ENCODE measurements at regions not wholly inside any gene's neighbourhood (a gene's known extent, or its start where the extent isn't known, plus 50 kb on each side); places are given as distances from the start of the nearest gene placed in this dataset.

DNA sequence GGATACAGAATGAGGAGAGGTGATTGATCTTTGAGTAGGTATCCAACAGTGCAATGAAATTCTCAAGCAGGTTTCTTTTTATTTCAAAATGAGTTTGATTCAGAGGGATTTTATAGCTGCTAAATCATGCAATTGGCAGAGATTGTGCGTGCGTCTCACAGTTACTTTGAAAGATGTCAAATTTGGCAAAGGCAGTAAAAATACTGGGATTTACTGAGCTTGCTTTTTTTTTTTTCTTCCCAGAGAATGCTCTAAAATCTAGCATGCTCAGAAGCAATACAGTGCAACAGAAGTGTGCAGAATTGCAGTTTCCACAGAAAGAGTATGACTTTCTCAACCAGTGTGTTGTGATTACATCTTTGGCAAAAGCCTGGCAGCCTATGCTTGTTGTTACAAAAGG lies 410.7 kb upstream of the GOT2 start:
- TF ChIP-seq EP300 (IDR thresholded peaks at IDR 0.05) = no peak
- TF ChIP-seq POLR2AphosphoS5 (IDR thresholded peaks at IDR 0.05) = no peak
- TF ChIP-seq POLR2A (IDR thresholded peaks at IDR 0.05) = no peak
- no peak for TF ChIP-seq CTCF (IDR thresholded peaks at IDR 0.05)
- 74 to 78% methylated on average over 2 of the region's 2 CpGs for WGBS, 2 donors
- Histone ChIP-seq H3K9me3 (no peaks in the 10 kb centered on the region), H3K27ac (no peak overlapping the region), H3K4me1 (no peaks in the 10 kb centered on the region), H3K27me3 (no peaks in the 10 kb centered on the region), H3K36me3 (no peaks in the 10 kb centered on the region), H3K4me3 (no peak overlapping the region)
- ATAC-seq (ENCODE audit: low FRiP score in 2 of 2) (no peak), DNase-seq (no peak)

GRCh38 chr16:59144326-59144725 lies 410.2 kb upstream of the GOT2 start:
- ATAC-seq (ENCODE audit: low FRiP score in 2 of 2) (no peak), DNase-seq (no peak)
- H3K36me3 ChIP-seq = no peaks in the 10 kb centered on the region
- H3K27ac ChIP-seq = no peak overlapping the region
- H3K9me3 ChIP-seq = no peaks in the 10 kb centered on the region
- no peaks in the 10 kb centered on the region for H3K4me1 ChIP-seq
- H3K27me3 ChIP-seq = no peaks in the 10 kb centered on the region
- H3K4me3 ChIP-seq = no peak overlapping the region
- WGBS, 2 donors = 49 to 52% methylated on average over 1 of the region's 1 CpG
- no peak for TF ChIP-seq POLR2AphosphoS5 (IDR thresholded peaks at IDR 0.05)
- no peak for TF ChIP-seq EP300 (IDR thresholded peaks at IDR 0.05)
- TF ChIP-seq CTCF (IDR thresholded peaks at IDR 0.05) = no peak
- TF ChIP-seq POLR2A (IDR thresholded peaks at IDR 0.05) = no peak

- DNase-seq (no peak), ATAC-seq (ENCODE audit: low FRiP score in 2 of 2) (no peak)
- TF ChIP-seq POLR2A (IDR thresholded peaks at IDR 0.05) (no peak), POLR2AphosphoS5 (IDR thresholded peaks at IDR 0.05) (no peak), EP300 (IDR thresholded peaks at IDR 0.05) (no peak), CTCF (IDR thresholded peaks at IDR 0.05) (no peak)
- Histone ChIP-seq H3K4me1 (no peaks in the 10 kb centered on the region), H3K36me3 (no peaks in the 10 kb centered on the region), H3K27me3 (no peaks in the 10 kb centered on the region), H3K27ac (no peak overlapping the region), H3K4me3 (no peak overlapping the region), H3K9me3 (no peaks in the 10 kb centered on the region)
- WGBS, 2 donors = 38 to 71% methylated on average over 1 of the region's 1 CpG
Measured at GRCh38 chr16:59126486-59126885, 392.4 kb upstream of the GOT2 start.

DNA sequence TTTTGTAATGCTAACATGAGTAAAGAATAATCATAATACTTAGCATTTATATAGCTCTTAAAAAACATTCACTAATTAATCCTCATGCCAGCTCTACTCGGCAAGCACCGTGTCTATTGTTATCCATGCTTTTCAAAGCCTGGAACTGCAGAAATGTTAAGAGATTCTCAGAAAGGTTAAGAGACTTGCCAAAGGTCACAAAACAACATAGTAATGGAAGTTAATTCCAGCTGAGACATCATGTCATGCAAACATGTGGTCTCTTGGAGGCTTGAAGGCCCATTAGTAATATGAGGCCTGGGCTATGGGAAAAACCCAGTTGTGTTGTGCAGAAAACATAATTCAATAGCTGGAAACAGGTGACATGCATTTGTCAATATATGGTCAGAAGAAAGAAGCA lies 389.9 kb upstream of the GOT2 start:
- ATAC-seq (ENCODE audit: low FRiP score in 2 of 2) (no peak), DNase-seq (no peak)
- Histone ChIP-seq H3K4me3 (no peak overlapping the region), H3K27me3 (no peaks in the 10 kb centered on the region), H3K4me1 (no peaks in the 10 kb centered on the region), H3K27ac (no peak overlapping the region), H3K36me3 (no peaks in the 10 kb centered on the region), H3K9me3 (no peaks in the 10 kb centered on the region)
- TF ChIP-seq POLR2A (IDR thresholded peaks at IDR 0.05) = no peak
- TF ChIP-seq CTCF (IDR thresholded peaks at IDR 0.05) = no peak
- TF ChIP-seq POLR2AphosphoS5 (IDR thresholded peaks at IDR 0.05) = no peak
- no peak for TF ChIP-seq EP300 (IDR thresholded peaks at IDR 0.05)
- WGBS, 2 donors = 78 to 85% methylated on average over 2 of the region's 2 CpGs

GRCh38 chr16:59123479-59123878 lies 389.4 kb upstream of the GOT2 start:
- no peaks in the 10 kb centered on the region for H3K36me3 ChIP-seq
- H3K4me3 ChIP-seq = no peak overlapping the region
- H3K9me3 ChIP-seq = no peaks in the 10 kb centered on the region
- DNase-seq = no peak
- WGBS, 2 donors = 63 to 65% methylated on average over 1 of the region's 1 CpG
- no peak for ATAC-seq (ENCODE audit: low FRiP score in 2 of 2)
- TF ChIP-seq POLR2AphosphoS5 (IDR thresholded peaks at IDR 0.05) = no peak
- no peak for TF ChIP-seq CTCF (IDR thresholded peaks at IDR 0.05)
- no peak for TF ChIP-seq POLR2A (IDR thresholded peaks at IDR 0.05)
- no peaks in the 10 kb centered on the region for H3K27me3 ChIP-seq
- H3K4me1 ChIP-seq = no peaks in the 10 kb centered on the region
- H3K27ac ChIP-seq = no peak overlapping the region

Data from upper lobe of left lung (tissue), 6 donors.